Smooth muscle cell (in vitro differentiated cells): ENCODE measurements at regions not wholly inside any gene's neighbourhood (a gene's known extent, or its start where the extent isn't known, plus 50 kb on each side); places are given as distances from the start of the nearest gene placed in this dataset.

Experiments used
- DNase-seq: peaks from one replicate; lab custom pipeline; 2025; ENCODE audit not compliant: unreplicated experiment; lab: John Stamatoyannopoulos, UW
- H2AFZ ChIP-seq: fragments of 200-600 bp; sonication (generic); 2 replicates; pipeline ENCODE4 v1.6.0; 2016; ENCODE audit warnings: antibody characterized with exemption, low read depth, mild to moderate bottlenecking
- H3F3A ChIP-seq: fragments of 200-600 bp; sonication (generic); 2 replicates; pipeline ENCODE4 v1.6.0; 2017; ENCODE audit warnings: antibody characterized with exemption, low read depth
- H3K27ac ChIP-seq: fragments of 200-600 bp; sonication (generic); 2 replicates; pipeline ENCODE4 v1.5.1; 2016; ENCODE audit warnings: low read depth, mild to moderate bottlenecking
- H3K27me3 ChIP-seq: fragments of 200-600 bp; sonication (generic); 2 replicates; pipeline ENCODE4 v1.6.1; 2016; ENCODE audit warnings: low read depth, mild to moderate bottlenecking
- H3K36me3 ChIP-seq: fragments of 200-600 bp; sonication (generic); 2 replicates; pipeline ENCODE4 v1.5.1; 2016; ENCODE audit warnings: low read depth
- H3K4me1 ChIP-seq: fragments of 200-600 bp; sonication (generic); 2 replicates; pipeline ENCODE4 v1.5.1; 2016; ENCODE audit warnings: low read depth
- H3K4me2 ChIP-seq: fragments of 200-600 bp; sonication (generic); 2 replicates; pipeline ENCODE4 v1.6.0; 2016; ENCODE audit warnings: mild to moderate bottlenecking
- H3K4me3 ChIP-seq: fragments of 200-600 bp; sonication (generic); 2 replicates; pipeline ENCODE4 v1.5.1; 2016; ENCODE audit warnings: mild to moderate bottlenecking
- H3K79me2 ChIP-seq: fragments of 200-600 bp; sonication (generic); 2 replicates; pipeline ENCODE4 v1.6.0; 2016; ENCODE audit warnings: low read depth, mild to moderate bottlenecking
- H3K9ac ChIP-seq: fragments of 200-600 bp; sonication (generic); 2 replicates; pipeline ENCODE4 v1.6.0; 2016; ENCODE audit warnings: low read depth
- H3K9me3 ChIP-seq: fragments of 200-600 bp; sonication (generic); replicated peaks from 2 replicates; pipeline ENCODE4 v1.5.1; 2016; ENCODE audit warnings: low read depth
- H4K20me1 ChIP-seq: fragments of 200-600 bp; sonication (generic); 2 replicates; pipeline ENCODE4 v1.6.0; 2016; ENCODE audit warnings: low read depth
- CTCF ChIP-seq: fragments of 200-600 bp; sonication (generic); IDR thresholded peaks from 2 replicates; pipeline ENCODE4 v1.5.1; 2017; ENCODE audit warnings: borderline replicate concordance, mild to moderate bottlenecking, antibody characterized with exemption; ENCODE audit not compliant: insufficient read depth, poor library complexity, severe bottlenecking
- WGBS: methylation state at CpG from one replicate; pipeline ENCODE4 v1.1.7; 2016; ENCODE audit warnings: low lambda C conversion rate; 5-methylcytosine and 5-hydroxymethylcytosine counted together

GRCh38 chrX:44043496-44043895 is 70.3 kb upstream of the NDP start:
- no peaks in the 10 kb centered on the region for H3K9me3 ChIP-seq
- H2AFZ ChIP-seq, result no peak overlapping the region
- no peaks in the 10 kb centered on the region for H3K36me3 ChIP-seq
- no peak overlapping the region for H3K27ac ChIP-seq
- no peaks in the 10 kb centered on the region for H3K4me1 ChIP-seq
- H3F3A ChIP-seq, result no peaks in the 10 kb centered on the region
- H3K79me2 ChIP-seq, result no peaks in the 10 kb centered on the region
- DNase-seq, result no peak
- no peak for TF ChIP-seq CTCF
- no peaks in the 10 kb centered on the region for H4K20me1 ChIP-seq
- no peaks in the 10 kb centered on the region for H3K27me3 ChIP-seq
- 82% methylated on average over 1 of the region's 1 CpG for WGBS
- no peak overlapping the region for H3K9ac ChIP-seq
- no peak overlapping the region for H3K4me3 ChIP-seq
- no peak overlapping the region for H3K4me2 ChIP-seq

GRCh38 chrX:44042751-44043150 is 69.6 kb upstream of the NDP start:
- Histone ChIP-seq H3K9me3 (no peaks in the 10 kb centered on the region), H2AFZ (no peak overlapping the region), H4K20me1 (no peaks in the 10 kb centered on the region), H3K27me3 (no peaks in the 10 kb centered on the region), H3F3A (no peaks in the 10 kb centered on the region), H3K4me3 (no peak overlapping the region), H3K36me3 (no peaks in the 10 kb centered on the region), H3K27ac (no peak overlapping the region), H3K4me1 (no peaks in the 10 kb centered on the region), H3K79me2 (no peaks in the 10 kb centered on the region), H3K9ac (no peak overlapping the region), H3K4me2 (no peak overlapping the region)
- no peak for TF ChIP-seq CTCF
- 65% methylated on average over 1 of the region's 1 CpG for WGBS
- no peak for DNase-seq

- Histone ChIP-seq H3K36me3 (no peaks in the 10 kb centered on the region), H2AFZ (no peak overlapping the region), H3K4me3 (no peak overlapping the region), H3F3A (no peaks in the 10 kb centered on the region), H3K9ac (no peak overlapping the region), H3K9me3 (no peaks in the 10 kb centered on the region), H3K4me2 (no peak overlapping the region), H3K27ac (no peak overlapping the region), H3K27me3 (no peaks in the 10 kb centered on the region), H3K79me2 (no peaks in the 10 kb centered on the region), H3K4me1 (no peaks in the 10 kb centered on the region), H4K20me1 (no peaks in the 10 kb centered on the region)
- no peak for DNase-seq
- 81% methylated on average over 2 of the region's 2 CpGs for WGBS
- TF ChIP-seq CTCF, result no peak
These were observed 68.9 kb upstream of the NDP start for GRCh38 chrX:44042116-44042515.

GRCh38 chrX:44040406-44040805 is 67.2 kb upstream of the NDP start:
- WGBS, result 68% methylated on average over 3 of the region's 3 CpGs

More at GRCh38 chrX:44040406-44040805, 67.2 kb upstream of the NDP start:
- H3K4me3 ChIP-seq, result no peak overlapping the region
- H3K9ac ChIP-seq, result no peak overlapping the region
- no peak overlapping the region for H2AFZ ChIP-seq
- TF ChIP-seq CTCF, result no peak
- DNase-seq, result no peak
- no peaks in the 10 kb centered on the region for H4K20me1 ChIP-seq
- no peaks in the 10 kb centered on the region for H3K9me3 ChIP-seq
- H3K79me2 ChIP-seq, result no peaks in the 10 kb centered on the region
- H3K27ac ChIP-seq, result no peak overlapping the region
- no peaks in the 10 kb centered on the region for H3K36me3 ChIP-seq
- H3K4me1 ChIP-seq, result no peaks in the 10 kb centered on the region
- H3F3A ChIP-seq, result no peaks in the 10 kb centered on the region
- H3K27me3 ChIP-seq, result no peaks in the 10 kb centered on the region
- H3K4me2 ChIP-seq, result no peak overlapping the region
